Suppressor macrophage treated with lipopolysaccharide for 1 hour (primary cell): ENCODE measurements at regions not wholly inside any gene's neighbourhood (a gene's known extent, or its start where the extent isn't known, plus 50 kb on each side); places are given as distances from the start of the nearest gene placed in this dataset.

Experiments
- DNase-seq, 3 donors: peaks; one replicate each; pipeline ENCODE4 v3.0.0-alpha.2; 2020 to 2022

- no peak for DNase-seq
Observed at GRCh38 chr10:64261092-64261491, 739.9 kb downstream of the REEP3 start.

GRCh38 chr10:64261676-64262075, 740.5 kb downstream of the REEP3 start:
- no peak for DNase-seq

- DNase-seq = no peak
Observed at GRCh38 chr10:64265961-64266360, 744.8 kb downstream of the REEP3 start.

GRCh38 chr10:64271508-64271907, 750.3 kb downstream of the REEP3 start:
- DNase-seq = no peak

GRCh38 chr10:64271983-64272382, 750.8 kb downstream of the REEP3 start:
- peak in 1 of 3 donors; percentile 1 for DNase-seq

GRCh38 chr10:64275001-64275400, 753.8 kb downstream of the REEP3 start:
- no peak for DNase-seq

GRCh38 chr10:64275774-64276173, 754.6 kb downstream of the REEP3 start:
- peak in 2 of 3 donors; percentile 19 to 29 for DNase-seq

- no peak for DNase-seq
Observed at GRCh38 chr10:64277536-64277935, 756.3 kb downstream of the REEP3 start.

- DNase-seq = no peak
Observed at GRCh38 chr10:64283621-64284020, 762.4 kb downstream of the REEP3 start.

GRCh38 chr10:64286533-64286932, 765.3 kb downstream of the REEP3 start:
- DNase-seq = no peak

- no peak for DNase-seq
Observed at GRCh38 chr10:64288404-64288803, 767.2 kb downstream of the REEP3 start.

GRCh38 chr10:64303566-64303965, 782.4 kb downstream of the REEP3 start:
- no peak for DNase-seq

- no peak for DNase-seq
Observed at GRCh38 chr10:64306729-64307327, 785.6 kb downstream of the REEP3 start.

GRCh38 chr10:64312876-64313275, 791.7 kb downstream of the REEP3 start:
- DNase-seq = no peak

GRCh38 chr10:64313967-64314366, 792.8 kb downstream of the REEP3 start:
- DNase-seq = no peak

- no peak for DNase-seq
Observed at GRCh38 chr10:64316416-64316815, 795.2 kb downstream of the REEP3 start.

- no peak for DNase-seq
Observed at GRCh38 chr10:64316833-64317232, 795.6 kb downstream of the REEP3 start.

- no peak for DNase-seq
Observed at GRCh38 chr10:64320448-64320847, 799.2 kb downstream of the REEP3 start.

- DNase-seq = no peak
Observed at GRCh38 chr10:64329510-64329909, 808.3 kb downstream of the REEP3 start.

- no peak for DNase-seq
Observed at GRCh38 chr10:64332551-64332950, 811.4 kb downstream of the REEP3 start.

- no peak for DNase-seq
Observed at GRCh38 chr10:64334084-64334483, 812.9 kb downstream of the REEP3 start.

GRCh38 chr10:64344211-64344610, 823.0 kb downstream of the REEP3 start:
- no peak for DNase-seq

- DNase-seq = no peak
Observed at GRCh38 chr10:64345856-64346255, 824.7 kb downstream of the REEP3 start.

- no peak for DNase-seq
Observed at GRCh38 chr10:64346389-64346788, 825.2 kb downstream of the REEP3 start.

- no peak for DNase-seq
Observed at GRCh38 chr10:64350665-64351064, 829.5 kb downstream of the REEP3 start.

GRCh38 chr10:64358907-64359306, 837.7 kb downstream of the REEP3 start:
- DNase-seq = no peak
